ENCODE measurements at regions not wholly inside any gene's neighbourhood (a gene's known extent, or its start where the extent isn't known, plus 50 kb on each side); places are given as distances from the start of the nearest gene placed in this dataset.

GRCh38 chr14:29056041-29056566, 289.5 kb downstream of the FOXG1 start:
- no peaks in the 10 kb centered on the region for H3K27me3 ChIP-seq (replicated peaks in 1 of 4; ENCODE audit: control extremely low read depth in 1 of 4, control insufficient read depth in 3 of 4, insufficient read depth in 4 of 4, low read length in 3 of 4)
- no peak overlapping the region for H3K9ac ChIP-seq (ENCODE audit: low read length)
- no peak overlapping the region for H3K4me2 ChIP-seq (replicated peaks; ENCODE audit: low read depth, low read length, poor library complexity, severe bottlenecking)
- H3K9me3 ChIP-seq (ENCODE audit: control extremely low read depth in 1 of 3, control insufficient read depth in 2 of 3, insufficient read depth in 1 of 3, low read length in 2 of 3), result no peaks in the 10 kb centered on the region
- no peak overlapping the region for H3K27ac ChIP-seq (ENCODE audit: low read length in 2 of 2)
- ChIA-PET CTCF (no interaction called here), POLR2A (no interaction called here)
- no CpG with 5 or more reads among the region's 6 CpGs for WGBS (ENCODE audit: insufficient coverage)
- no peaks in the 10 kb centered on the region for H3K9me3 Mint-ChIP-seq (ENCODE audit: insufficient read depth)
- TF ChIP-seq CTCF (IDR thresholded peaks at IDR 0.05) (no peak), EZH2 (IDR thresholded peaks at IDR 0.05; ENCODE audit: borderline replicate concordance, insufficient read depth, low read depth, low read length, poor library complexity, severe bottlenecking) (no peak)
- no peak overlapping the region for H3K4me3 ChIP-seq (ENCODE audit: control extremely low read depth in 1 of 5, extremely low read depth in 1 of 5, insufficient read depth in 1 of 5, low read depth in 2 of 5, low read length in 4 of 5)
- H2AFZ ChIP-seq (ENCODE audit: insufficient read depth, low read depth, low read length, poor library complexity, severe bottlenecking), result no peak overlapping the region
- H4K20me1 ChIP-seq (ENCODE audit: control insufficient read depth, insufficient read depth, low read length, poor library complexity, severe bottlenecking), result no peaks in the 10 kb centered on the region
- no peak overlapping the region for H3K4me3 Mint-ChIP-seq
- no peaks in the 10 kb centered on the region for H3K36me3 ChIP-seq (replicated peaks in 1 of 2; ENCODE audit: control extremely low read depth in 1 of 2, control insufficient read depth in 1 of 2, extremely low read depth in 1 of 2, insufficient read depth in 2 of 2, low read length in 1 of 2)
- H3K27ac Mint-ChIP-seq, result no peak overlapping the region
- no peak for ATAC-seq (ENCODE audit: low read depth)
- DNase-seq, result no peak
- intact Hi-C loops (cut with micrococcal nuclease), result no loop called here
- no peaks in the 10 kb centered on the region for H3K27me3 Mint-ChIP-seq
- H3K4me1 ChIP-seq (ENCODE audit: control insufficient read depth in 2 of 2, insufficient read depth in 2 of 2, low read length in 2 of 2), result no peaks in the 10 kb centered on the region
- no peaks in the 10 kb centered on the region for H3K79me2 ChIP-seq (ENCODE audit: control insufficient read depth, insufficient read depth, low read length)
- H3K4me1 Mint-ChIP-seq, result no peaks in the 10 kb centered on the region

GRCh38 chr14:29061702-29062101, 295.1 kb downstream of the FOXG1 start:
- no peaks in the 10 kb centered on the region for H3K9me3 ChIP-seq (ENCODE audit: control extremely low read depth in 1 of 3, control insufficient read depth in 2 of 3, insufficient read depth in 1 of 3, low read length in 2 of 3)
- ATAC-seq (ENCODE audit: low read depth) (no peak), DNase-seq (no peak)
- no peaks in the 10 kb centered on the region for H3K4me1 ChIP-seq (ENCODE audit: control insufficient read depth in 2 of 2, insufficient read depth in 2 of 2, low read length in 2 of 2)
- no peaks in the 10 kb centered on the region for H4K20me1 ChIP-seq (ENCODE audit: control insufficient read depth, insufficient read depth, low read length, poor library complexity, severe bottlenecking)
- POLR2A ChIA-PET, result no interaction called here
- no peak overlapping the region for H3K9ac ChIP-seq (ENCODE audit: low read length)
- H3K4me1 Mint-ChIP-seq, result no peaks in the 10 kb centered on the region
- H3K27me3 ChIP-seq (replicated peaks in 1 of 4; ENCODE audit: control extremely low read depth in 1 of 4, control insufficient read depth in 3 of 4, insufficient read depth in 4 of 4, low read length in 3 of 4), result no peaks in the 10 kb centered on the region
- H3K27ac ChIP-seq (ENCODE audit: low read length in 2 of 2), result no peak overlapping the region
- H3K27ac Mint-ChIP-seq, result no peak overlapping the region
- H2AFZ ChIP-seq (ENCODE audit: insufficient read depth, low read depth, low read length, poor library complexity, severe bottlenecking), result no peak overlapping the region
- H3K4me3 Mint-ChIP-seq, result no peak overlapping the region
- no peaks in the 10 kb centered on the region for H3K27me3 Mint-ChIP-seq
- H3K9me3 Mint-ChIP-seq (ENCODE audit: insufficient read depth), result no peaks in the 10 kb centered on the region
- no peaks in the 10 kb centered on the region for H3K79me2 ChIP-seq (ENCODE audit: control insufficient read depth, insufficient read depth, low read length)
- CTCF ChIA-PET, result no interaction called here
- no peak overlapping the region for H3K4me3 ChIP-seq (ENCODE audit: control extremely low read depth in 1 of 5, extremely low read depth in 1 of 5, insufficient read depth in 1 of 5, low read depth in 2 of 5, low read length in 4 of 5)
- no peaks in the 10 kb centered on the region for H3K36me3 ChIP-seq (replicated peaks in 1 of 2; ENCODE audit: control extremely low read depth in 1 of 2, control insufficient read depth in 1 of 2, extremely low read depth in 1 of 2, insufficient read depth in 2 of 2, low read length in 1 of 2)
- no CpG with 5 or more reads among the region's 2 CpGs for WGBS (ENCODE audit: insufficient coverage)
- TF ChIP-seq CTCF (IDR thresholded peaks at IDR 0.05), result no peak
- TF ChIP-seq EZH2 (IDR thresholded peaks at IDR 0.05; ENCODE audit: borderline replicate concordance, insufficient read depth, low read depth, low read length, poor library complexity, severe bottlenecking), result no peak
- intact Hi-C loops (cut with micrococcal nuclease), result no loop called here
- H3K4me2 ChIP-seq (replicated peaks; ENCODE audit: low read depth, low read length, poor library complexity, severe bottlenecking), result no peak overlapping the region

Data from B cell (primary cell).